ENCODE measurements at regions not wholly inside any gene's neighbourhood (a gene's known extent, or its start where the extent isn't known, plus 50 kb on each side); places are given as distances from the start of the nearest gene placed in this dataset.

DNA sequence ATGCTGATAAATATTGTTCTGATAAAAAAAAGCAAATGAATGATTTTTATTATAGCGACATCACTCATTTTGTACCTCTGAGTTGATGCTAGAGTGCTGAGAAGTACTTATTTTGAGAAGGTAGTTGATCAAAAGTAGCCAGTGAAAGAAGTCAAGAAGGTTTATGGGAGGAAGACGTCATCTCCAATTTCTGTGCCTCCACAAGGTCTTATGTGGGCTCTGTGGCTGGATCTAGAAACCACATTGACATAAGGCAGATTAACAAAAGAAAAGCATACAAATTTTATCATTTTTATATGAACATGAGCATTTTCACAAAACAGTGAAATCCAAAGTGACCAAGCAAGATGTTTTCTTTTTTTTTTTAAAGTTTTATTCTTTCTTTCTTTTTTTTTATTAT is 289.5 kb upstream of the FAR2 start:
- TF ChIP-seq POLR2A (IDR thresholded peaks at IDR 0.05; ENCODE audit: low read length): no peak
- no peak for TF ChIP-seq GATA1 (IDR thresholded peaks at IDR 0.05; ENCODE audit: low read depth, low read length)

Measured in erythroblast (primary cell).